HG02571 (cell line): ENCODE measurements at regions not wholly inside any gene's neighbourhood (a gene's known extent, or its start where the extent isn't known, plus 50 kb on each side); places are given as distances from the start of the nearest gene placed in this dataset.
"Not testable (repeated sequence)": the region's sequence is repeated elsewhere in the genome, so short reads cannot be mapped to it uniquely, and the experiment has no call there.

Experiments
- ATAC-seq: cut with Tn5 transposase; IDR thresholded peaks from one replicate; pipeline ENCODE4 v1.9.1; 2021; ENCODE audit warnings: mild to moderate bottlenecking, moderate library complexity; ENCODE audit not compliant: unreplicated experiment

DNA sequence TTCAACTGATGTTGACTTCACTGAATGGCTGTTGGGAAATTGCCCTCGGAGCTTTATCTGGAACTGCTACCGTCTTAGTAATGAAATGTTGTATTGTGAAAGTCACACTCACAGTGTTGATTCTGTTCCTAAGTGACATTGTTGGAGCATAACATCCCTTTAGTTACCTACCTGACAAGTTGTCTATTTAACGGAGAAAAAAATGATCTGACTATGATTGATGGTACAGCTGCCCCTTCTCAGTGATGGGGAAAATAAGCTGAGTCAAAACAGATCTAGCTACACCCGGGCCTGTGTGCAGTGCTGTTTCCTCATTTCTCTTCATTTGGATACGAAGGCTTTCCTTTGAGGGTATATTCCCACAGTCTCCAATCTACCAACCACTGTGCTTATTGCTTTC lies 472.3 kb upstream of the BRINP3 start:
- ATAC-seq: no peak

- no peak for ATAC-seq
Measured at GRCh38 chr1:190957565-190957964, 479.9 kb upstream of the BRINP3 start.

DNA sequence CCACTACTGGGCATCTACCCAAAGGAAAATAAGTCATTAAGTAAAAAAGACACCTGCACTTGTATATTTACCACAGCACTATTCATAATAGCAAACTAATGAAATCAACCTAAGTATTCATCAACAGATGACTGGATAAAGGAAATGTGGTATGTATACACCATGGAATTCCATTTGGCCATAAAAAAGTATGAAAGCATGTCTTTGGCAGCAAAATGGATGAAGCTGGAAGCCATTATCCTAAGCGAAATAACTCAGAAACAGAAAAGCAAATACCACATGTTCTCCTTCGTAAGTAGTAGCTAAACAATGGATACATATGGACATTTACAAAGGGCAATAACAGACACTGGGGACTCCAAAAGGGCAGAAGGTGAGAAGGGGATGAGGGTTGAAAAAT lies 485.7 kb upstream of the BRINP3 start:
- no peak for ATAC-seq

DNA sequence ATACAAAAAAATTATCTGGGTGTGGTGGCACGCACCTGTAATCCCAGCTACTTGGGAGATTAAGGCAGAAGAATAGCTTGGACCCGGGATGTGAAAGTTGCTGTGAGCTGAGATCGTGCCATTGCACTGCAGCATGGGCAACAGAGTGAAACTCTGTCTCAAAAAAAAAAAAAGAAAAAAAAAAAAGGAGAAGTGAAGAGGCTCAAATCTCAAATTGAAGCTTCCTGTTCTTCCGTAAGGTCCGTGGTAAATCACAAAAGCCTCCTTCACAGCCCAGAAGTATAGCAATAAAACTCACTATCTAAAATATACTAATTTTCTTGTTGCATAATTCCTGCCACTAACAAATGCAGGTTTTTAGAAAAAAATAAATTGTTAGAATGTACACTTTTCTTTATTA lies 498.2 kb upstream of the BRINP3 start:
- no peak for ATAC-seq

DNA sequence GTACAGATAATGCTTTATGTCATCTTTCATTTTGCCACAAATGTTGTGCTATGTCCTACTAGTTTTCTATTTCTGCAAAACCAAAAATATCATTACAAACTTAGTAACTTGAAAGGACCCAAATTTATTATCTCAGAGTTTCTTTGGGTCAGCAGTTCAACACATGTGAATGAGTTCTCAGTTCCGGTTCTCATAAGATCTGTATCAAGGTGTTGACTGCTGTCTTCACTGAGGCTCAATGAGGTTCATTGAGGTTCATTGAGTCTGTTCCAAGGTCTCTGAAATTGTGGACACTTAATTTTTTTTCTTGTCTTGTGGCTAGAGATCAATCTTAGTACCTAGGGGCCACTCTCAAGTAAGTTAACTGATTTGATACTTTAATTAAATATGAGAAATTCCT lies 525.1 kb upstream of the BRINP3 start:
- ATAC-seq: no peak

DNA sequence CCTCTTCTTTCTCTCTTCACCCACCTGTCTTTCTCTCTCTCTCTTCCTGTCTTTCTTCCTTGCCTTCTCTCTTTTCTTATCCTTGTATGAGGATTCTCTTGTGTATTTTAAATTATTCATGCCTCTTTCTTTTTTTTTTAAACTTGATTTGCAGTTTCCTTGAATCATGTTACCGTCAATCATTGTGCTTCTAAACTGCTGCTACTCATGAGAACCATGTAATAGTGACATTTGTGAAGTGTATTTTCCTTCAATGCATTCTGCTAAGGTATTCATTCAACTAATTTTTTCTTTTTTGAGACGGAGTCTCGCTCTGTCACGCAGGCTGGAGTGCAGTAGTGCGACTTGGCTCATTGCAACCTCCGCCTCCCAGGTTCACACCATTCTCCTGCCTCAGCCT lies 539.1 kb upstream of the BRINP3 start:
- ATAC-seq: no peak

GRCh38 chr1:191022856-191023255 lies 545.2 kb upstream of the BRINP3 start:
- no peak for ATAC-seq

DNA sequence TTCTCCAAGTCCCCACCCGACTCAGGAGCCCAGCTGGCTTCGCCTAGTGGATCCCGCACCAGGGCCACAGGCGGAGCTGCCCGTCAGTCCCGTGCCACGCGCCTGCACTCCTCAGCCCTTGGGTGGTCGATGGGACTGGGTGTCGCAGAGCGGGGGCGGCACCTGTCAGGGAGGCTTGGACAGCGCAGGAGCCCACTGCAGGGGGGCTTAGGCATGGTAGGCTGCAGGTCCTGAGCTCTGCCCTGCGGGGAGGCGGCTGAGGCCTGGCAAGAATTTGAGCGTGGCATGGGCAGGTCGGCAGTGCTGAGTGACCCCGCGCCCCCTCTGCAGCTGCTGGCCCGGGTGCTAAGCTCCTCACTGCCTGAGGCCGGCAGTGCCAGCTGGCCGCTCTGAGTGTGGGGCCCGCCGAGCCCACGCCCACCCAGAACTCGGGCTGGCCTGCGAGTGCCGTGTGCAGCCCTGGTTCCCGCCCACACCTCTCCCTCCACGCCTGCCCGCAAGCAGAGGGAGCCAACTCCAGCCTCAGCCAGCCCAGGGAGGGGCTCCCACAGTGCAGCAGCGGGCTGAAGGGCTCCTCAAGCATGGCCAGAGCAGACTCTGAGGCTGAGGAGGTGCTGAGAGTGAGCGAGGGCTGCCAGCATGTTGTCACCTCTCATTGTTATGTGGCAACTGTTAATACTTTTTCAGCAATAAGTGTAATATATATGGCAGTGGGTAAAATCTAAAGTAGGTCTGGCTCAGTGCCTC lies 548.4 kb upstream of the BRINP3 start:
- no peak for ATAC-seq

DNA sequence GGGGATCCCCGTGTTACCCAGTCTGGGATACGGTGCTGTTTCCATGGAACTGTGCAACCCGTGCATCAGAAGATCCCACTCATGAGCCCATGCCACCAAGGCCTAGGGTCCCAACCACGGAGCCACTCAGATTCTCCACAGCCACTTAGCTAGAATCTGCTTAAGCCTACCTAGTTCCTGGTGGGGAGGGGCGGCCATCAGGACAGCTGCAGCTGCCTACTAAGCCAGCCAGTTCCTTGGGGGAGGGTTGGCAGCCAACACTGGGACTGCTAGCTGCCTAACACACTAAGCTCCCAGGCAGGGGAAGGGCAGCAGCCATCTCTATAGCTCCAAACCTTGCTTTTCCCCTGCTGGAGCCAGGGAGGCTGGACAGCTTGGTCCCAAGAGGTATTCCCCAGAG lies 549.2 kb upstream of the BRINP3 start:
- no peak for ATAC-seq

GRCh38 chr1:191034132-191034531 lies 556.5 kb upstream of the BRINP3 start:
- ATAC-seq: no peak

DNA sequence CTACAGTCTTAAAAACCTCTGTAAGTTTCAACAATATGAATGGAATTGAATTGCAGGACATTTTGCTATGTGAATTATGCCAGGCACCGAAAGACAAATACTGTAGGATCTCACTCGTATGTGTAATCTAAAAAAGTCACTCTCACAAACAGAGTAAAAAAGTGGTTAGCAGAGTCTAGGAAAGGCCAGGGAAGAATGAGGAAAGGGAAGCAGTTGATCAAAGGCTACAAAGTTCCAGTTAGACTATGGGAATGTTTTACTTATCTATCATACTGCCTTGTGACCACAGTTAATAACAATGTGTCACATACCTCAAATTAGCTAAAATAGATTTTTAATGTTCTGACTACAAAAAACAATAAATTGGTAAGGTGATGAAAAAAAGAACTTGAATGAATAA lies 565.4 kb upstream of the BRINP3 start:
- no peak for ATAC-seq

- ATAC-seq: no peak
Measured at GRCh38 chr1:191049781-191050180, 572.1 kb upstream of the BRINP3 start.

DNA sequence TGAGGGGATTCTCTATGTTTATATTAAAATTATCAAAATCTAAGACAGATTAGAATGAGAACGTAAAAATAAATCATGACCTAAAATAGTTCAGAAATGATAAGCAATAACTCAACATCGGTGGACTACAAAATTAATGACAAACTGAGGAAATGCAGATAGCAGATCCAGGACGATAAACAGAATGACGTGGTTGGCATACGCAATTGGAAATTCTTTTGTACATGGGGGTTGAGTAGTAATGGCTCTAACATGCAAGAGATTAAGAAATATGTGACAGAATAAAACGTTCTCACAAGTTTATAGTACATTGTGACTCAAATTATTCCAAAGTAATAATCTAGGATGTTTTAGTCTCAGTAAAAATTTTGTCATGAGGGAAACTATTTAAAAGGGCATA lies 575.2 kb upstream of the BRINP3 start:
- ATAC-seq: no peak

- ATAC-seq: no peak
Measured at GRCh38 chr1:191065346-191065745, 587.7 kb upstream of the BRINP3 start.

DNA sequence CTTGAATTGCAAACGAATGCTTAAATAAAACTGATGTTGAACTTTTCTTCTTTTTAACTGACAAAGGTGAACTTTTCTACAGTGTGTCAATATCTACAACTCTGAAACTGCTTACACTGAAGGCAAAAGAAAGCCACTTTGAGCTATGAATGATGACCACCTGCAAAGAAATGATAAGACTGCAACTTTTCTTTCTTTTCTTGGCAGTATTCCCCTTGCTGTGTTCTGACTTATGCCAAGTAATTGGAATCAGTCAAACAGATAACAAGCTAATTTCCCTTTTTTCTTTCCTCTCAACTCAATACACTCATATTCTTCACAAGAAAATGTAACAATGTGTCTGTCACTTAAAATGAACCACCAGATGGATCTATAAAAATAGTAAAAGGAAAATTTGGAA lies 588.1 kb upstream of the BRINP3 start:
- no peak for ATAC-seq

- ATAC-seq: no peak
Measured at GRCh38 chr1:191074881-191075280, 597.2 kb upstream of the BRINP3 start.

- ATAC-seq: not testable (repeated sequence)
Measured at GRCh38 chr1:191083090-191083489, 605.4 kb upstream of the BRINP3 start.

DNA sequence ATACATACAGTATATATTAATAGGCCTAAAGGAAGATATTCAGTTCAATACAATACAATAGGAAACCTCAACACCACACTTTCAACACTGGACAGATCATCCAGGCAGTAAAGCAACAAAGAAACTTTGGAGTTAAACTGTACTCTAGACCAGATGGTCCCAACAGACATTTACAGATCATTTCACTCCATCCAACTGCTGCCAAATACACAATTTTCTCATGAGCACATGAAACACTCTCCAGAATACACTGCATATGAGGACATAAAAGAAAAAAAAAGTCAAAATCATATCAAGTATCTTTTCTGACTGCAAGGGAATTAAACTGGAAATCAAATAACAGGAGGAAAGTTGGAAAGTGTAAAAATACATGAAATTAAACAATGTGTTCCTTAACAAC lies 607.5 kb upstream of the BRINP3 start:
- ATAC-seq: no peak

DNA sequence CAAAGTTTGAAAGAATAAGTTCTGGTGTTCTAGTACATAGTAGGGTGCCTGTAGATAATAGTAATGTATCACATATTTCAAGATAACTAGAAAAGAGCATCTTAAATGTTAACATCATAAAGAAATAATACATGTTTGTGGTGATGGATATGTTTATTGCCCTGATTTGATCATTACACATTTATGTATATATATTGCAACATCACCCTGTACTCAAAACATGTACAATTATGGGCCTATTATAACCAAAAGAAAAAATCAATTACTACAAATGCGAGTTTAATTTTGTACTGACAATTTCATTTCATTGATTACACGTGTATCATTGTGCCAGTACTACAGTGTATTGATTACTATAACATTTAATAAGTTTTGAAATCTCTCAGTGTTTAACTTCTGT lies 609.2 kb upstream of the BRINP3 start:
- no peak for ATAC-seq

DNA sequence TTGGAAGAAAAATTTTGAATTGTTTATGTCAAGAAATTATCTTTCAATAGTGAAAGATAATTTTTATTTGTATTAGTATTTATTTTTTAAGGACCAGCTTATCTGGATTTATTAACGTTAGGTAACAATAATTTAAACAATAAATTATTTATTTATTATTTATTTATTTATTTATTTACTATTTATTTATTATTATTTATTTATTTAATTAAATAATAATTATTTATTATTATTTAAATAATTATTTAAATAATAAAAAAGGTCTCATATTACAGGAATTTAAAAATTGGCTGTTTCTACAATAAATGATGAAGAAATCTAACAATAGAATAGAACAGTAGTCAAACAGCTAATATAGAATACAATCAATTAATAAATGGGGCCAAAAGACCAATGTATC lies 618.7 kb upstream of the BRINP3 start:
- ATAC-seq: no peak

DNA sequence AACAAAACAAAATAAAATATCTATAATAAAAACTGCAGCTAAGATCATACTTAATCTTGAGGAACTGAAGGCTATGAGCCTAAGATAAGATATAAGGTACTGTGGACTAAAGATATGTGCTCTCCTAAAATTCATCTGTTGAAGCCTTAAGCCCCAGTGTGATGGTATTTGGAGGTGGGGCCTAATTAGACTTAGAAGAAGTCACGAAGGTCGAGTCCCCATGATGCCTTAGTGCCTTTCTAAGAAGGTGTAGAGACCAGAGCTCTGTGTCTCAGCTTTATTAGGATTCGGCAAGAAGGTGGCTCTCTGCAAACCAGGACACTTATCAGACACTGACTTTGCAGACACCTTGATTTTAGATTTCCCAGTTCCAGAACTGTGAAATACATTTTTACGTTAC lies 622.0 kb upstream of the BRINP3 start:
- no peak for ATAC-seq

DNA sequence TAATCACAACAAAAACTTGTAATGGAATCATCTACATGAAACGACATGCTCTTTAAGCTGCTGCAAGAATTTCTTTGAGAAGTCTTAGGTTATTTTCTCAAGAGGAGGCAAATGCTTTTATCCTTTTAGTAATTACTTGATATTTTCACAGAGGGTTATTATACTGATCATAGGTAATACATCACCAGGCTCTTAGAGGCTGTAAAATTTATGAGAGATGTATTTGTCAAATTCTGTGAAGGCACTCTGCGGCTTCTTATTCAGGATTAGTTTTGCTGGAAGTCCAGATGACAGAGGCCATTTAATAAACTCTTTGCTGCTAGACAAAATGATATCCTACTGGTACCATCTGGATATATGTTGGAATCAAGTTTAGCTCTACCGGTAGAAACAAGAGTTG lies 624.3 kb upstream of the BRINP3 start:
- no peak for ATAC-seq

DNA sequence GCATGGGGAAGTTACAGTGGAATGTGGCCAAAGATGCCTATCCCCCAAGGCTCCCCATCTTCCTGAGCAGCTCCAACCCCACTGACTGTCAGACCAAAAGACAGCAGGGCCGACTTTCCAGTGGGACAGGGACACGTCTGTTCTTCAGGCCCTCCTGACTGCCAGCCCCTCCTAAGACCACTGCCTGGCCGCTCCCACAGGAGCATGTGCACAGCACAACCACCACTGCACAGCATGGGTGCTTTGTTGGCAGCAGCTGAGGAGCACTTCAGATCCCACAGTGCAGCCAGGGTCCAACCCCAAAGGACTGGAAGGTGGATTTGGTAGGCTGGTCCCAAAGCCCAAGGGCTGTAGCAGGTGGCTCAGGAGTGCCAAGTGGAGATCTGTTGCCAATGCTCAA lies 648.3 kb upstream of the BRINP3 start:
- ATAC-seq: no peak
